IMR-90 (cell line): ENCODE measurements at regions not wholly inside any gene's neighbourhood (a gene's known extent, or its start where the extent isn't known, plus 50 kb on each side); places are given as distances from the start of the nearest gene placed in this dataset.

Experiments used
- ATAC-seq: fragments of 200-7000 bp; cut with Tn5 transposase; 2 replicates; pipeline ENCODE4 v1.9.1; 2020; ENCODE audit warnings: low read depth, mild to moderate bottlenecking, moderate library complexity
- BruUV-seq: library from RNA; stranded (reverse); fragments of 400-500 nt; replicated peaks from 2 replicates; lab custom pipeline; 2021; lab: Mats Ljungman, UMichigan
- CTCF ChIA-PET: fragments of 300-600 bp; formaldehyde crosslinking; extraction: SDS; loops from one replicate; lab custom pipeline; 2021; ENCODE audit warnings: antibody characterized with exemption; lab: Yijun Ruan, JAX
- POLR2A ChIA-PET: fragments of 300-600 bp; sonication (Branson Sonifier 250); formaldehyde crosslinking; loops from one replicate; lab custom pipeline; 2022; ENCODE audit warnings: antibody characterized with exemption; ENCODE audit not compliant: unreplicated experiment; lab: Charles Lee
- DNase-seq: peaks from one replicate; pipeline ENCODE4 v3.0.0; 2013
- H2AFZ ChIP-seq: replicated peaks from 2 replicates; pipeline ENCODE3; 2013; ENCODE audit warnings: low read length, mild to moderate bottlenecking; ENCODE audit not compliant: poor library complexity
- H2AK5ac ChIP-seq: 2 replicates; pipeline ENCODE4 v1.6.1; 2013; ENCODE audit warnings: low read depth, low read length, inconsistent platforms
- H2AK9ac ChIP-seq: replicated peaks from 2 replicates; pipeline ENCODE3; 2013; ENCODE audit warnings: mild to moderate bottlenecking, low read depth, low read length, moderate library complexity; ENCODE audit not compliant: poor library complexity
- H2BK120ac ChIP-seq: 2 replicates; pipeline ENCODE4 v1.6.1; 2013; ENCODE audit warnings: low read depth, low read length, inconsistent platforms
- H2BK15ac ChIP-seq: 3 replicates; pipeline ENCODE4 v1.6.1; 2013; ENCODE audit warnings: low read depth, low read length, inconsistent platforms
- H2BK20ac ChIP-seq: 2 replicates; pipeline ENCODE4 v1.6.1; 2013; ENCODE audit warnings: low read depth, mild to moderate bottlenecking, inconsistent platforms, low read length, moderate library complexity
- H2BK5ac ChIP-seq: 2 replicates; pipeline ENCODE4 v1.6.1; 2013; ENCODE audit warnings: mild to moderate bottlenecking, low read depth, low read length, inconsistent platforms; ENCODE audit not compliant: poor library complexity, severe bottlenecking
- H3K14ac ChIP-seq: replicated peaks from 2 replicates; pipeline ENCODE4 v1.6.1; 2013; ENCODE audit warnings: low read depth, low read length, inconsistent platforms
- H3K18ac ChIP-seq: 2 replicates; pipeline ENCODE4 v1.6.1; 2013; ENCODE audit warnings: low read depth, low read length, control low read depth
- H3K23ac ChIP-seq: 2 replicates; pipeline ENCODE4 v1.6.1; 2013; ENCODE audit warnings: low read depth, low read length, inconsistent platforms
- H3K27ac ChIP-seq: 2 replicates; pipeline ENCODE4 v1.5.1; 2013; ENCODE audit warnings: mild to moderate bottlenecking, control low read depth, low read length; ENCODE audit not compliant: insufficient read depth
- H3K27me3 ChIP-seq: 2 replicates; pipeline ENCODE4 v1.6.1; 2013; ENCODE audit warnings: low read length; ENCODE audit not compliant: control insufficient read depth, insufficient read depth
- H3K36me3 ChIP-seq: 2 replicates; pipeline ENCODE4 v1.6.1; 2013; ENCODE audit warnings: low read length, mixed read lengths; ENCODE audit not compliant: control insufficient read depth, insufficient read depth
- H3K4ac ChIP-seq: 2 replicates; pipeline ENCODE4 v1.6.1; 2013; ENCODE audit warnings: low read depth, low read length, inconsistent platforms
- H3K4me1 ChIP-seq: 2 replicates; pipeline ENCODE4 v1.6.1; 2013; ENCODE audit warnings: low read length, mixed read lengths; ENCODE audit not compliant: control insufficient read depth, insufficient read depth
- H3K4me2 ChIP-seq: 2 replicates; pipeline ENCODE4 v1.6.1; 2013; ENCODE audit warnings: low read depth, mild to moderate bottlenecking, control low read depth, low read length, moderate library complexity
- H3K4me3 ChIP-seq: 2 replicates; pipeline ENCODE4 v1.5.1; 2013; ENCODE audit warnings: low read depth, mild to moderate bottlenecking, control low read depth, low read length, moderate library complexity; ENCODE audit not compliant: insufficient read depth
- H3K56ac ChIP-seq: 2 replicates; pipeline ENCODE4 v1.6.1; 2013; ENCODE audit warnings: low read length, inconsistent platforms; ENCODE audit not compliant: insufficient read depth; ENCODE audit errors: extremely low read depth
- H3K79me1 ChIP-seq, 2 experiments: 2 replicates each; pipeline ENCODE4 v1.6.1; 2013; ENCODE audit warnings: low read length in 2 of 2, inconsistent platforms in 1 of 2, low read depth in 1 of 2
- H3K9ac ChIP-seq: 2 replicates; pipeline ENCODE4 v1.6.1; 2013; ENCODE audit warnings: low read depth, low read length, control low read depth
- H3K9me1 ChIP-seq: 2 replicates; pipeline ENCODE4 v1.6.1; 2013; ENCODE audit warnings: low read length, inconsistent platforms; ENCODE audit not compliant: insufficient read depth
- H3K9me3 ChIP-seq: 2 replicates; pipeline ENCODE4 v1.6.1; 2013; ENCODE audit warnings: low read length; ENCODE audit not compliant: control insufficient read depth, insufficient read depth
- H4K20me1 ChIP-seq: 2 replicates; pipeline ENCODE4 v1.6.1; 2013; ENCODE audit warnings: low read length, inconsistent platforms; ENCODE audit not compliant: insufficient read depth
- H4K5ac ChIP-seq: 2 replicates; pipeline ENCODE4 v1.6.1; 2013; ENCODE audit warnings: mild to moderate bottlenecking, low read depth, low read length, control low read depth
- H4K8ac ChIP-seq, 2 experiments: 2 replicates each; pipeline ENCODE4 v1.6.1; 2013; ENCODE audit warnings: low read depth in 2 of 2, low read length in 2 of 2, control low read depth in 1 of 2, inconsistent platforms in 1 of 2
- H4K91ac ChIP-seq: 2 replicates; pipeline ENCODE4 v1.6.1; 2013; ENCODE audit warnings: low read depth, low read length, inconsistent platforms; ENCODE audit not compliant: insufficient read depth
- WGBS, 2 experiments: methylation state at CpG; one replicate each; pipeline versions ENCODE4 v1.1.5 to v1.1.7; 2013; ENCODE audit warnings: missing lambda C conversion rate in 2 of 2; ENCODE audit not compliant: insufficient read length in 1 of 2; ENCODE audit errors: extremely low coverage in 2 of 2; 5-methylcytosine and 5-hydroxymethylcytosine counted together
- dilution Hi-C: fragments of 300-500 bp; cut with HindIII; formaldehyde crosslinking; loops from one replicate; pipeline ENCODE4 v1.14.3; 2018; ENCODE audit warnings: low sequenced_read_pairs; ENCODE audit not compliant: unreplicated experiment
- in situ Hi-C: fragments of 300-500 bp; cut with MboI; formaldehyde crosslinking; loops from 3 replicates; pipeline ENCODE4 v1.14.3; 2019; ENCODE audit warnings: low sequenced_read_pairs, inconsistent platforms, mixed read lengths
- intact Hi-C: fragments of 100-400 bp; cut with micrococcal nuclease; formaldehyde crosslinking; loops from 2 replicates; pipeline ENCODE4 v1.10.0; 2022
- TF ChIP-seq, protein P1 (sequence below): fragments of 150-350 bp; IDR thresholded peaks from 2 replicates; pipeline ENCODE4 v1.6.1; 2016; ENCODE audit warnings: low read depth, mild to moderate bottlenecking, low read length, moderate library complexity, borderline replicate concordance

DNA sequence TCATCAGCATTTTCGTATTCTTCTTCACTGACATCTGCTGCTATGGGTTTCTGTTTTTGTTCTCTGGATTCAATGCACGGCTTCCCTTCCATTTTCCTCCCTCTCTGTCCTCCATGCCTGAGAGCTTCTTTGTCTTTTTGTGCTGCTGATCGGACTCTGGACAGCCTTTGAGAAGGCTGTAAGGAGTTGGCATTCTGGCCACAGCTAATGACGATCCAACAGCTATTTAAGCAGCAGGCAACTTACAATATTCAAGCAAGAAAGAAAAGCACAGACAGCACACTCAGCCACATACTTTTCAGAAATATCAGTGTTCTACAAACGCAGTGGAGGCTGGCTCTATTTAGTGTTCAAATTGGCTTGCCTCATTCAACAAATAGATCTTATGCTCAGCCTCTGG lies 60.9 kb upstream of the ZC3H12C start:
- Histone ChIP-seq H3K9me3 (no peaks in the 10 kb centered on the region), H3K18ac (no peak overlapping the region), H3K56ac (no peak overlapping the region), H3K23ac (no peak overlapping the region), H2AK9ac (no peak overlapping the region), H3K36me3 (no peaks in the 10 kb centered on the region), H3K14ac (no peak overlapping the region), H3K4ac (no peak overlapping the region), H3K4me1 (peaks cover 2% of the 10 kb centered on the region; the same call in 1 of the 2 replicates), H4K5ac (no peak overlapping the region), H3K4me3 (no peak overlapping the region), H4K91ac (no peak overlapping the region), H3K79me1 (no peaks in the 10 kb centered on the region), H3K27me3 (no peaks in the 10 kb centered on the region), H3K4me2 (no peak overlapping the region), H2AFZ (no peak overlapping the region), H4K20me1 (no peaks in the 10 kb centered on the region), H3K9ac (no peak overlapping the region), H2BK15ac (no peak overlapping the region), H3K27ac (no peak overlapping the region), H2AK5ac (no peak overlapping the region), H2BK5ac (no peak overlapping the region), H2BK20ac (no peak overlapping the region), H3K9me1 (no peaks in the 10 kb centered on the region), H2BK120ac (no peak overlapping the region), H4K8ac (no peak overlapping the region)
- DNase-seq (no peak), ATAC-seq (no peak)
- dilution Hi-C loops = no loop called here
- no TSS peak for BruUV-seq
- TF ChIP-seq, protein P1, sequence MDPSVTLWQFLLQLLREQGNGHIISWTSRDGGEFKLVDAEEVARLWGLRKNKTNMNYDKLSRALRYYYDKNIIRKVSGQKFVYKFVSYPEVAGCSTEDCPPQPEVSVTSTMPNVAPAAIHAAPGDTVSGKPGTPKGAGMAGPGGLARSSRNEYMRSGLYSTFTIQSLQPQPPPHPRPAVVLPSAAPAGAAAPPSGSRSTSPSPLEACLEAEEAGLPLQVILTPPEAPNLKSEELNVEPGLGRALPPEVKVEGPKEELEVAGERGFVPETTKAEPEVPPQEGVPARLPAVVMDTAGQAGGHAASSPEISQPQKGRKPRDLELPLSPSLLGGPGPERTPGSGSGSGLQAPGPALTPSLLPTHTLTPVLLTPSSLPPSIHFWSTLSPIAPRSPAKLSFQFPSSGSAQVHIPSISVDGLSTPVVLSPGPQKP = no peak
- intact Hi-C loops = no loop called here
- 100% methylated on average over 1 of the region's 5 CpGs; no CpG with 5 or more reads in 1 of the 2 experiments for WGBS, 2 experiments
- POLR2A ChIA-PET = no interaction called here
- CTCF ChIA-PET = no interaction called here
- in situ Hi-C loops = no loop called here
